IMR-90 (cell line): ENCODE measurements at regions not wholly inside any gene's neighbourhood (a gene's known extent, or its start where the extent isn't known, plus 50 kb on each side); places are given as distances from the start of the nearest gene placed in this dataset.

Experiments used
- ATAC-seq: fragments of 200-7000 bp; cut with Tn5 transposase; 2 replicates; pipeline ENCODE4 v1.9.1; 2020; ENCODE audit warnings: low read depth, mild to moderate bottlenecking, moderate library complexity
- BruUV-seq: library from RNA; stranded (reverse); fragments of 400-500 nt; replicated peaks from 2 replicates; lab custom pipeline; 2021; lab: Mats Ljungman, UMichigan
- CTCF ChIA-PET: fragments of 300-600 bp; formaldehyde crosslinking; extraction: SDS; loops from one replicate; lab custom pipeline; 2021; ENCODE audit warnings: antibody characterized with exemption; lab: Yijun Ruan, JAX
- POLR2A ChIA-PET: fragments of 300-600 bp; sonication (Branson Sonifier 250); formaldehyde crosslinking; loops from one replicate; lab custom pipeline; 2022; ENCODE audit warnings: antibody characterized with exemption; ENCODE audit not compliant: unreplicated experiment; lab: Charles Lee
- DNase-seq: peaks from one replicate; pipeline ENCODE4 v3.0.0; 2013
- H2AFZ ChIP-seq: replicated peaks from 2 replicates; pipeline ENCODE3; 2013; ENCODE audit warnings: low read length, mild to moderate bottlenecking; ENCODE audit not compliant: poor library complexity
- H2AK5ac ChIP-seq: 2 replicates; pipeline ENCODE4 v1.6.1; 2013; ENCODE audit warnings: low read depth, low read length, inconsistent platforms
- H2AK9ac ChIP-seq: replicated peaks from 2 replicates; pipeline ENCODE3; 2013; ENCODE audit warnings: mild to moderate bottlenecking, low read depth, low read length, moderate library complexity; ENCODE audit not compliant: poor library complexity
- H2BK120ac ChIP-seq: 2 replicates; pipeline ENCODE4 v1.6.1; 2013; ENCODE audit warnings: low read depth, low read length, inconsistent platforms
- H2BK15ac ChIP-seq: 3 replicates; pipeline ENCODE4 v1.6.1; 2013; ENCODE audit warnings: low read depth, low read length, inconsistent platforms
- H2BK20ac ChIP-seq: 2 replicates; pipeline ENCODE4 v1.6.1; 2013; ENCODE audit warnings: low read depth, mild to moderate bottlenecking, inconsistent platforms, low read length, moderate library complexity
- H2BK5ac ChIP-seq: 2 replicates; pipeline ENCODE4 v1.6.1; 2013; ENCODE audit warnings: mild to moderate bottlenecking, low read depth, low read length, inconsistent platforms; ENCODE audit not compliant: poor library complexity, severe bottlenecking
- H3K14ac ChIP-seq: replicated peaks from 2 replicates; pipeline ENCODE4 v1.6.1; 2013; ENCODE audit warnings: low read depth, low read length, inconsistent platforms
- H3K18ac ChIP-seq: 2 replicates; pipeline ENCODE4 v1.6.1; 2013; ENCODE audit warnings: low read depth, low read length, control low read depth
- H3K23ac ChIP-seq: 2 replicates; pipeline ENCODE4 v1.6.1; 2013; ENCODE audit warnings: low read depth, low read length, inconsistent platforms
- H3K27ac ChIP-seq: 2 replicates; pipeline ENCODE4 v1.5.1; 2013; ENCODE audit warnings: mild to moderate bottlenecking, control low read depth, low read length; ENCODE audit not compliant: insufficient read depth
- H3K27me3 ChIP-seq: 2 replicates; pipeline ENCODE4 v1.6.1; 2013; ENCODE audit warnings: low read length; ENCODE audit not compliant: control insufficient read depth, insufficient read depth
- H3K36me3 ChIP-seq: 2 replicates; pipeline ENCODE4 v1.6.1; 2013; ENCODE audit warnings: low read length, mixed read lengths; ENCODE audit not compliant: control insufficient read depth, insufficient read depth
- H3K4ac ChIP-seq: 2 replicates; pipeline ENCODE4 v1.6.1; 2013; ENCODE audit warnings: low read depth, low read length, inconsistent platforms
- H3K4me1 ChIP-seq: 2 replicates; pipeline ENCODE4 v1.6.1; 2013; ENCODE audit warnings: low read length, mixed read lengths; ENCODE audit not compliant: control insufficient read depth, insufficient read depth
- H3K4me2 ChIP-seq: 2 replicates; pipeline ENCODE4 v1.6.1; 2013; ENCODE audit warnings: low read depth, mild to moderate bottlenecking, control low read depth, low read length, moderate library complexity
- H3K4me3 ChIP-seq: 2 replicates; pipeline ENCODE4 v1.5.1; 2013; ENCODE audit warnings: low read depth, mild to moderate bottlenecking, control low read depth, low read length, moderate library complexity; ENCODE audit not compliant: insufficient read depth
- H3K56ac ChIP-seq: 2 replicates; pipeline ENCODE4 v1.6.1; 2013; ENCODE audit warnings: low read length, inconsistent platforms; ENCODE audit not compliant: insufficient read depth; ENCODE audit errors: extremely low read depth
- H3K79me1 ChIP-seq, 2 experiments: 2 replicates each; pipeline ENCODE4 v1.6.1; 2013; ENCODE audit warnings: low read length in 2 of 2, inconsistent platforms in 1 of 2, low read depth in 1 of 2
- H3K9ac ChIP-seq: 2 replicates; pipeline ENCODE4 v1.6.1; 2013; ENCODE audit warnings: low read depth, low read length, control low read depth
- H3K9me1 ChIP-seq: 2 replicates; pipeline ENCODE4 v1.6.1; 2013; ENCODE audit warnings: low read length, inconsistent platforms; ENCODE audit not compliant: insufficient read depth
- H3K9me3 ChIP-seq: 2 replicates; pipeline ENCODE4 v1.6.1; 2013; ENCODE audit warnings: low read length; ENCODE audit not compliant: control insufficient read depth, insufficient read depth
- H4K20me1 ChIP-seq: 2 replicates; pipeline ENCODE4 v1.6.1; 2013; ENCODE audit warnings: low read length, inconsistent platforms; ENCODE audit not compliant: insufficient read depth
- H4K5ac ChIP-seq: 2 replicates; pipeline ENCODE4 v1.6.1; 2013; ENCODE audit warnings: mild to moderate bottlenecking, low read depth, low read length, control low read depth
- H4K8ac ChIP-seq, 2 experiments: 2 replicates each; pipeline ENCODE4 v1.6.1; 2013; ENCODE audit warnings: low read depth in 2 of 2, low read length in 2 of 2, control low read depth in 1 of 2, inconsistent platforms in 1 of 2
- H4K91ac ChIP-seq: 2 replicates; pipeline ENCODE4 v1.6.1; 2013; ENCODE audit warnings: low read depth, low read length, inconsistent platforms; ENCODE audit not compliant: insufficient read depth
- BHLHE40 ChIP-seq: fragments of 150-350 bp; IDR thresholded peaks from 2 replicates; pipeline ENCODE4 v1.6.1; 2016; ENCODE audit warnings: mild to moderate bottlenecking, low read depth, low read length
- CEBPB ChIP-seq: IDR thresholded peaks from 2 replicates; pipeline ENCODE4 v1.6.1; 2012; ENCODE audit warnings: low read depth, low read length, improper control_type of control experiment
- CHD1 ChIP-seq: IDR thresholded peaks from 2 replicates; pipeline ENCODE4 v1.6.1; 2012; ENCODE audit warnings: low read depth, low read length, improper control_type of control experiment
- FOS ChIP-seq: fragments of 150-350 bp; IDR thresholded peaks from 2 replicates; pipeline ENCODE4 v1.6.1; 2016; ENCODE audit warnings: low read depth, low read length
- MAFK ChIP-seq: IDR thresholded peaks from 2 replicates; pipeline ENCODE4 v1.6.1; 2012; ENCODE audit warnings: low read depth, low read length, improper control_type of control experiment
- MAZ ChIP-seq: IDR thresholded peaks from 2 replicates; pipeline ENCODE4 v1.6.1; 2012; ENCODE audit warnings: low read depth, mild to moderate bottlenecking, low read length, improper control_type of control experiment, moderate library complexity, borderline replicate concordance
- MXI1 ChIP-seq: IDR thresholded peaks from 2 replicates; pipeline ENCODE4 v1.6.1; 2012; ENCODE audit warnings: low read depth, mild to moderate bottlenecking, low read length, moderate library complexity, borderline replicate concordance
- NFE2L2 ChIP-seq: fragments of 150-350 bp; IDR thresholded peaks from 2 replicates; pipeline ENCODE4 v1.6.1; 2016; ENCODE audit warnings: low read depth, mild to moderate bottlenecking, low read length
- POLR2A ChIP-seq: IDR thresholded peaks from 2 replicates; pipeline ENCODE4 v1.6.1; 2012; ENCODE audit warnings: mild to moderate bottlenecking, low read depth, low read length
- RAD21 ChIP-seq: IDR thresholded peaks from 2 replicates; pipeline ENCODE4 v1.6.1; 2012; ENCODE audit warnings: low read length, improper control_type of control experiment
- RCOR1 ChIP-seq: IDR thresholded peaks from 2 replicates; pipeline ENCODE4 v1.6.1; 2012; ENCODE audit warnings: mild to moderate bottlenecking, low read length, improper control_type of control experiment; ENCODE audit not compliant: insufficient replicate concordance
- RFX5 ChIP-seq: IDR thresholded peaks from 2 replicates; pipeline ENCODE4 v1.8.0; 2012; ENCODE audit warnings: low read depth, mild to moderate bottlenecking, low read length, moderate library complexity
- SMC3 ChIP-seq: fragments of 150-350 bp; IDR thresholded peaks from 2 replicates; pipeline ENCODE4 v1.6.1; 2016; ENCODE audit warnings: low read depth, mild to moderate bottlenecking, antibody characterized with exemption, low read length, moderate library complexity
- WGBS, 2 experiments: methylation state at CpG; one replicate each; pipeline versions ENCODE4 v1.1.5 to v1.1.7; 2013; ENCODE audit warnings: missing lambda C conversion rate in 2 of 2; ENCODE audit not compliant: insufficient read length in 1 of 2; ENCODE audit errors: extremely low coverage in 2 of 2; 5-methylcytosine and 5-hydroxymethylcytosine counted together
- dilution Hi-C: fragments of 300-500 bp; cut with HindIII; formaldehyde crosslinking; loops from one replicate; pipeline ENCODE4 v1.14.3; 2018; ENCODE audit warnings: low sequenced_read_pairs; ENCODE audit not compliant: unreplicated experiment
- in situ Hi-C: fragments of 300-500 bp; cut with MboI; formaldehyde crosslinking; loops from 3 replicates; pipeline ENCODE4 v1.14.3; 2019; ENCODE audit warnings: low sequenced_read_pairs, inconsistent platforms, mixed read lengths
- intact Hi-C: fragments of 100-400 bp; cut with micrococcal nuclease; formaldehyde crosslinking; loops from 2 replicates; pipeline ENCODE4 v1.10.0; 2022
- TF ChIP-seq, protein P1 (sequence below): fragments of 150-350 bp; IDR thresholded peaks from 2 replicates; pipeline ENCODE4 v1.6.1; 2017; ENCODE audit warnings: mild to moderate bottlenecking, antibody characterized with exemption, low read length, low read depth
- TF ChIP-seq, protein P2 (sequence below): fragments of 150-350 bp; IDR thresholded peaks from 2 replicates; pipeline ENCODE4 v1.6.1; 2016; ENCODE audit warnings: low read depth, mild to moderate bottlenecking, low read length, moderate library complexity, borderline replicate concordance
- TF ChIP-seq, protein P3 (sequence below): conservative IDR thresholded peaks from 2 replicates; pipeline ENCODE4 v1.5.1; 2012; ENCODE audit warnings: mild to moderate bottlenecking, low read depth, low read length, improper control_type of control experiment

DNA sequence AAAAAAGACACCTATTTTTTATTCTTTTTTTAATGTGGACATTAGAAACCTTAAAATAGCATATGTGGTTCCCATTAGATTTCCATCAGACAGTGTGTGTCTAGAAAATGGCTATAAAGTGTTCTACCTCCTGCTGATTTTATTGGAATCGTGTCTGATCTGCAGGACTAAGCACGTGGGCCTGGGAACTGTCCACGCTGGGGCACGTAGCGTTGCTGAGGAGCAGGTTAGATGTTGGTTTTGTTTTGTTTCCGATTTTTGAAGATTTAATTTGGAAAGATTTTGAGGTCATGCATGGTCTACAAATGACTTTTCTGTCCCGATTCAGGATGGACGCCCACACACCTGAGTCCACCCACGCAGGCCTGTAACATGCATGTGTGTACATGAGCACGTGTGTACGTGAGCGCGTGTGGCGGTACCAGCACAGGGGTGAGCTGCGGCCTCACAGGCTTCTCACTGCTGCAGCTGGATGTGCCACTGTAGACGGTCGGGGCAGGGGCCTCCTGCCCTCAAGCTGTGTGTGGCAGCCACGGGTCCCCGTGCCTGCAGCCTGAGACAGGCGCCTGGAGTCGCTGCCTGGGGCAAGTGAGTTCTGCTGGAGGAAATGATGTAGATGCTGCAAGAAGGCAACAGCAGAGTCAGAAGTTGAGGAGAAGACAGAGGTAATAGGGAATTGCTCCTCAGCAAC lies 99.7 kb upstream of the CTDP1 start:
- H2BK5ac ChIP-seq: no peak overlapping the region
- TF ChIP-seq SMC3: no peak
- TF ChIP-seq FOS: no peak
- TF ChIP-seq NFE2L2: no peak
- TF ChIP-seq CEBPB: no peak
- no peak for TF ChIP-seq RAD21
- TF ChIP-seq, protein P1, sequence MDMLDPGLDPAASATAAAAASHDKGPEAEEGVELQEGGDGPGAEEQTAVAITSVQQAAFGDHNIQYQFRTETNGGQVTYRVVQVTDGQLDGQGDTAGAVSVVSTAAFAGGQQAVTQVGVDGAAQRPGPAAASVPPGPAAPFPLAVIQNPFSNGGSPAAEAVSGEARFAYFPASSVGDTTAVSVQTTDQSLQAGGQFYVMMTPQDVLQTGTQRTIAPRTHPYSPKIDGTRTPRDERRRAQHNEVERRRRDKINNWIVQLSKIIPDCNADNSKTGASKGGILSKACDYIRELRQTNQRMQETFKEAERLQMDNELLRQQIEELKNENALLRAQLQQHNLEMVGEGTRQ: no peak
- no peak for TF ChIP-seq POLR2A
- TF ChIP-seq BHLHE40: no peak
- TF ChIP-seq, protein P2, sequence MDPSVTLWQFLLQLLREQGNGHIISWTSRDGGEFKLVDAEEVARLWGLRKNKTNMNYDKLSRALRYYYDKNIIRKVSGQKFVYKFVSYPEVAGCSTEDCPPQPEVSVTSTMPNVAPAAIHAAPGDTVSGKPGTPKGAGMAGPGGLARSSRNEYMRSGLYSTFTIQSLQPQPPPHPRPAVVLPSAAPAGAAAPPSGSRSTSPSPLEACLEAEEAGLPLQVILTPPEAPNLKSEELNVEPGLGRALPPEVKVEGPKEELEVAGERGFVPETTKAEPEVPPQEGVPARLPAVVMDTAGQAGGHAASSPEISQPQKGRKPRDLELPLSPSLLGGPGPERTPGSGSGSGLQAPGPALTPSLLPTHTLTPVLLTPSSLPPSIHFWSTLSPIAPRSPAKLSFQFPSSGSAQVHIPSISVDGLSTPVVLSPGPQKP: no peak
- TF ChIP-seq, protein P3, sequence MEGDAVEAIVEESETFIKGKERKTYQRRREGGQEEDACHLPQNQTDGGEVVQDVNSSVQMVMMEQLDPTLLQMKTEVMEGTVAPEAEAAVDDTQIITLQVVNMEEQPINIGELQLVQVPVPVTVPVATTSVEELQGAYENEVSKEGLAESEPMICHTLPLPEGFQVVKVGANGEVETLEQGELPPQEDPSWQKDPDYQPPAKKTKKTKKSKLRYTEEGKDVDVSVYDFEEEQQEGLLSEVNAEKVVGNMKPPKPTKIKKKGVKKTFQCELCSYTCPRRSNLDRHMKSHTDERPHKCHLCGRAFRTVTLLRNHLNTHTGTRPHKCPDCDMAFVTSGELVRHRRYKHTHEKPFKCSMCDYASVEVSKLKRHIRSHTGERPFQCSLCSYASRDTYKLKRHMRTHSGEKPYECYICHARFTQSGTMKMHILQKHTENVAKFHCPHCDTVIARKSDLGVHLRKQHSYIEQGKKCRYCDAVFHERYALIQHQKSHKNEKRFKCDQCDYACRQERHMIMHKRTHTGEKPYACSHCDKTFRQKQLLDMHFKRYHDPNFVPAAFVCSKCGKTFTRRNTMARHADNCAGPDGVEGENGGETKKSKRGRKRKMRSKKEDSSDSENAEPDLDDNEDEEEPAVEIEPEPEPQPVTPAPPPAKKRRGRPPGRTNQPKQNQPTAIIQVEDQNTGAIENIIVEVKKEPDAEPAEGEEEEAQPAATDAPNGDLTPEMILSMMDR: no peak
- TF ChIP-seq MXI1: no peak
- no peak for TF ChIP-seq MAFK
- no peak for TF ChIP-seq MAZ
- no peak for TF ChIP-seq CHD1
- TF ChIP-seq RFX5: no peak
- TF ChIP-seq RCOR1: no peak
- DNase-seq (no peak), ATAC-seq (no peak)
- peaks cover 19% of the 10 kb centered on the region for H3K4me1 ChIP-seq
- ChIA-PET POLR2A (no interaction called here), CTCF (no interaction called here)
- no peaks in the 10 kb centered on the region; the same call in 1 of the 2 replicates for H3K27me3 ChIP-seq
- H3K18ac ChIP-seq: no peak overlapping the region
- no peaks in the 10 kb centered on the region; the same call in 1 of the 2 replicates for H4K20me1 ChIP-seq
- no peaks in the 10 kb centered on the region for H3K79me1 ChIP-seq
- H3K56ac ChIP-seq: no peak overlapping the region
- H3K27ac ChIP-seq: no peak overlapping the region
- H2AK9ac ChIP-seq: no peak overlapping the region
- dilution Hi-C loops: no loop called here
- 83% methylated on average over 21 of the region's 21 CpGs; no CpG with 5 or more reads in 1 of the 2 experiments for WGBS, 2 experiments
- H3K9me3 ChIP-seq: no peaks in the 10 kb centered on the region
- H3K23ac ChIP-seq: no peak overlapping the region
- no peak overlapping the region for H4K91ac ChIP-seq
- H2AFZ ChIP-seq: no peak overlapping the region
- in situ Hi-C loops: no loop called here
- H3K9ac ChIP-seq: no peak overlapping the region
- no peak overlapping the region for H4K5ac ChIP-seq
- no peak overlapping the region for H3K4ac ChIP-seq
- H3K4me3 ChIP-seq: no peak overlapping the region
- H3K14ac ChIP-seq: no peak overlapping the region
- H3K9me1 ChIP-seq: peaks cover 6% of the 10 kb centered on the region; the same call in 1 of the 2 replicates
- BruUV-seq: no TSS peak
- no peak overlapping the region for H2BK120ac ChIP-seq
- no peak overlapping the region for H3K4me2 ChIP-seq
- H2AK5ac ChIP-seq: no peak overlapping the region
- no peaks in the 10 kb centered on the region for H3K36me3 ChIP-seq
- intact Hi-C loops: no loop called here
- H2BK20ac ChIP-seq: no peak overlapping the region
- no peak overlapping the region for H2BK15ac ChIP-seq
- H4K8ac ChIP-seq: no peak overlapping the region
